ENCODE measurements at regions not wholly inside any gene's neighbourhood (a gene's known extent, or its start where the extent isn't known, plus 50 kb on each side); places are given as distances from the start of the nearest gene placed in this dataset.

DNA sequence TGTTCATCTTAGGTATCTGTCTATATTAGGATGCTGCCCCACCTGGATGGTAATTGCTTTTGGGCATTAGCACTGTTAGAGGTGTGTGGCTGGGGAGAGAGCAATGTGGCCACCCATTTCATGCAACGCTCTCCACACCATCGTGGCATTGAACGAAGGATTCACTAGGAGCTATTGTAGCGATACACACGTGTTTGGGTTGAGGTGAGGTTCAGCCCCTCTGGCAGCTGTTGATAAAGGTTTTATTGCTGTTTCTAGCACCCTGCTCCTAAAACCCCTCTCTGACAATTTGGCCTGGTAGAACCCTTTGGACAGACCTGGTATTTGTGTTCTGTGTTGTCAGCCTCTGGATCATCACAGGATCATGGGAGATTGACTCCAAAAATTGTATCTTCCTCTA lies 280.9 kb downstream of the PRL start:
- Histone ChIP-seq H3K27me3 (ENCODE audit: control insufficient read depth, insufficient read depth, low read length) (no peaks in the 10 kb centered on the region), H3K4me3 (ENCODE audit: low read depth, low read length) (no peak overlapping the region), H3K36me3 (ENCODE audit: control insufficient read depth, insufficient read depth, low read length) (no peaks in the 10 kb centered on the region)
- TF ChIP-seq, protein P1, sequence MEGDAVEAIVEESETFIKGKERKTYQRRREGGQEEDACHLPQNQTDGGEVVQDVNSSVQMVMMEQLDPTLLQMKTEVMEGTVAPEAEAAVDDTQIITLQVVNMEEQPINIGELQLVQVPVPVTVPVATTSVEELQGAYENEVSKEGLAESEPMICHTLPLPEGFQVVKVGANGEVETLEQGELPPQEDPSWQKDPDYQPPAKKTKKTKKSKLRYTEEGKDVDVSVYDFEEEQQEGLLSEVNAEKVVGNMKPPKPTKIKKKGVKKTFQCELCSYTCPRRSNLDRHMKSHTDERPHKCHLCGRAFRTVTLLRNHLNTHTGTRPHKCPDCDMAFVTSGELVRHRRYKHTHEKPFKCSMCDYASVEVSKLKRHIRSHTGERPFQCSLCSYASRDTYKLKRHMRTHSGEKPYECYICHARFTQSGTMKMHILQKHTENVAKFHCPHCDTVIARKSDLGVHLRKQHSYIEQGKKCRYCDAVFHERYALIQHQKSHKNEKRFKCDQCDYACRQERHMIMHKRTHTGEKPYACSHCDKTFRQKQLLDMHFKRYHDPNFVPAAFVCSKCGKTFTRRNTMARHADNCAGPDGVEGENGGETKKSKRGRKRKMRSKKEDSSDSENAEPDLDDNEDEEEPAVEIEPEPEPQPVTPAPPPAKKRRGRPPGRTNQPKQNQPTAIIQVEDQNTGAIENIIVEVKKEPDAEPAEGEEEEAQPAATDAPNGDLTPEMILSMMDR (IDR thresholded peaks at IDR 0.05; ENCODE audit: insufficient read depth, low read length, severe bottlenecking): no peak
- DNase-seq (ENCODE audit: low read depth) (no peak), FAIRE-seq (no peak)

DNA sequence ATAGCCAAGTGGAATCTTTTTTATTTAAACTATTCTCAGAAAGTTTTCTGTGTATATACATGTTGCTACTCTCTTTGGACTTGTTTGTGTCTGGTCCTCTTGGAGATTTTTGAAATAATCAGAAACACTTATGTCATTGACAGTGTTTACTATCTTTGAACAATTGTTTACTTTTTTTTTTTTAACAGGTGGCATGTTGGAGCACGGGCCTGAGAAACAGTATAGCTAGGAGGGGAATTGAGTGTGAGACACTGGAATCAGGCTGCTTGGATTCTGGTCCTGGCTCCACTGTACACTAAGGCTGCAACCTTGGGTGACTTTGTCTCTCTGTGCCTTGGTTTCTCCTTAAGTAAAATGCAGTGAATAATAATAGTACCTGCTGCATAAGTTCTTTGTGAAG lies 279.6 kb downstream of the PRL start:
- FAIRE-seq (no peak), DNase-seq (ENCODE audit: low read depth) (no peak)
- Histone ChIP-seq H3K27me3 (ENCODE audit: control insufficient read depth, insufficient read depth, low read length) (no peaks in the 10 kb centered on the region), H3K4me3 (ENCODE audit: low read depth, low read length) (no peak overlapping the region), H3K36me3 (ENCODE audit: control insufficient read depth, insufficient read depth, low read length) (no peaks in the 10 kb centered on the region)
- TF ChIP-seq, protein P1 (IDR thresholded peaks at IDR 0.05; ENCODE audit: insufficient read depth, low read length, severe bottlenecking): no peak

DNA sequence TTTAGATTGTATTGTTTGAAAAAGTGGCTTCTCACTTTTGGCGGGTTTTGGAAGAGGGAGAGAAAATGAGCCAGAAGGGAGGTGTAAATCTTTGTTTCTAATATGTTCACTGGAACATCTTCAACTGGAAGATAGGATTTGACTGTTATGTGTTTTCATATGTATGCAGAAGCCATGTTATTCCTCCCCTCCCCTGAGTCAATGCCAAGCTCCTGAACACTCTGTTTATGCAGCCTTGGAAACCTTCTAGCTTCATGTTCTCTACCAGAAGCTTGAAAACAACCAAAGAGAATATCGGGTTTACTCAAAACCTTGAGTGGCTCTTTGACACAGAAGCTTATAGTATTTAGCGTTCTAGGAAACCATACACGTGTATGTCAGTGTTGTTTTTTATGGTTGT lies 279.1 kb downstream of the PRL start:
- no peaks in the 10 kb centered on the region for H3K36me3 ChIP-seq (ENCODE audit: control insufficient read depth, insufficient read depth, low read length)
- FAIRE-seq: no peak
- H3K4me3 ChIP-seq (ENCODE audit: low read depth, low read length): no peak overlapping the region
- DNase-seq (ENCODE audit: low read depth): no peak
- TF ChIP-seq, protein P1 (IDR thresholded peaks at IDR 0.05; ENCODE audit: insufficient read depth, low read length, severe bottlenecking): no peak
- no peaks in the 10 kb centered on the region for H3K27me3 ChIP-seq (ENCODE audit: control insufficient read depth, insufficient read depth, low read length)

DNA sequence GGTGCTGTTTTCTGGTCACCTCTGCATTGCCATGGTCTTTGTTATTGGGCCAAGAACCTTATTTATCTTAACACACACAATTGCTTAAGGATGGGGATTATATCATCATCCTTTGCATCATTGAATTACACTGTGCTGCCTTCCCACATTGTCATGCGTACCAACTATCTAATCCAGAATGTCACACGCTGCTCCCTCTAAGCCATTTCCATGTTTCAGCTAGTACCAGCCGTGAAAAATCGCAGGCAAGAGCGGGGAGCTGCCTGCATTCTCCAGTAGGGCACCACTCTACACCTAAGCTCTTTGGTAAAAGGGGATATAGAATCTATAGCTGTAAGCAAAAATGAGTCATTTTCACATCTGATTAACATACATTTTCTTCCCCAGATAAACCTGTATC lies 277.0 kb downstream of the PRL start:
- H3K27me3 ChIP-seq (ENCODE audit: control insufficient read depth, insufficient read depth, low read length): no peaks in the 10 kb centered on the region

DNA sequence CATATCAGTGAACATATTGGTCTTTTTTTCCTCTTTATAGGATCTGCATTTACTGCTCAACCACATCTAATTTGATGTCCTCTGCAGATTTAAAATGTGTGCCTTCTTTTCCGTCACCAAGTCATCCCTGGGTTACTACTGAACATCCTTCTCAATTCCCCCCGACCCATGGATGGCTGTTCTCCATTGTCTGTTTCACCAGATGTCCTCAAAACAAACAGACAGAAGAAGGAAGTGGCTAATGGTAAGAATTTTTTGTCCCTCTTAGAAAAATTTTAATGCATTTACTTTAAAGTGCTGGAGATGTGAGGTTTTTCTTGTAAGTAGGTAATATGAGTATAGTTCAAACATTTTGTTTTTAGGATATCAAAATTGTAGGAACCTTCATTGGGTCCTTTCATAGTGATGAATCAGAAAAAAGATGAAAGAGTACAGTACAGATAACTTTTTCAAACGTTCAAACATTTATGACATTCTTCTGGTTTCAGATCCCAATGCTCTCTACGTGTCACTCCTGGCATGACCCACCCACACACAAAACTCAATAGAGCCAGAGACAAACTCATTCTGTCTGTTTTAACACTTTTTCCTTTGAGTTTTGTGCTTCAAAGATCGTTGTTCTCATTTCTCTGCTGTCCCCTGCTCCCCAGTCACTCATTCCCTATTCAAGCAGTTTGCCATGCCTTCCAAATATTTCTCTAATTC lies 276.4 kb downstream of the PRL start:
- Histone ChIP-seq H3K27me3 (ENCODE audit: control insufficient read depth, insufficient read depth, low read length) (no peaks in the 10 kb centered on the region), H3K4me3 (ENCODE audit: low read depth, low read length) (no peak overlapping the region), H3K36me3 (ENCODE audit: control insufficient read depth, insufficient read depth, low read length) (no peaks in the 10 kb centered on the region)
- DNase-seq (ENCODE audit: low read depth): no peak
- TF ChIP-seq, protein P1 (IDR thresholded peaks at IDR 0.05; ENCODE audit: insufficient read depth, low read length, severe bottlenecking): no peak
- FAIRE-seq: no peak

More for the DNA sequence above, 277.0 kb downstream of the PRL start:
- FAIRE-seq (no peak), DNase-seq (ENCODE audit: low read depth) (no peak)
- Histone ChIP-seq H3K4me3 (ENCODE audit: low read depth, low read length) (no peak overlapping the region), H3K36me3 (ENCODE audit: control insufficient read depth, insufficient read depth, low read length) (no peaks in the 10 kb centered on the region)
- TF ChIP-seq, protein P1 (IDR thresholded peaks at IDR 0.05; ENCODE audit: insufficient read depth, low read length, severe bottlenecking): no peak

DNA sequence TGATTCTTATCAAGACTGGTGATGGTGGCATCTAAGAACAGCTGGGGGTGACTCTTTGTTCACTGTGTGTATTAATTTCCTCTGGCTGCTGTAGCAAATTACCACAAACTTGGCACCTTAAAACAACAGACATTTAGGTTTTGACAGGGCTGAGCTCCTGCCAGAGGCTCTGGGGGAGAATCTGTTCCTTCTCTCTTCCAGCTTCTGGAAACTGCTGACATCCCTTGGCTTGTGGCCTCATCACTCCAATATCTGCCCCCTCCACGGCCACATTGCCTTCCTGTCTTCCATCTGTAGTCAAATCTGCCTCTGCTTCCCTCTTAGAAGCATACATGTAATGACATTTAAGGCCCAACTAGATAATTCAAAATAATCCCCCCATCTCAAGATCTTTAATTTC lies 274.9 kb downstream of the PRL start:
- FAIRE-seq (no peak), DNase-seq (ENCODE audit: low read depth) (no peak)
- Histone ChIP-seq H3K36me3 (ENCODE audit: control insufficient read depth, insufficient read depth, low read length) (no peaks in the 10 kb centered on the region), H3K27me3 (ENCODE audit: control insufficient read depth, insufficient read depth, low read length) (no peaks in the 10 kb centered on the region), H3K4me3 (ENCODE audit: low read depth, low read length) (no peak overlapping the region)
- TF ChIP-seq, protein P1 (IDR thresholded peaks at IDR 0.05; ENCODE audit: insufficient read depth, low read length, severe bottlenecking): no peak

Measured in bronchial epithelial cell (primary cell).